GM21390 (cell line): ENCODE measurements at regions not wholly inside any gene's neighbourhood (a gene's known extent, or its start where the extent isn't known, plus 50 kb on each side); places are given as distances from the start of the nearest gene placed in this dataset.
"Not testable (repeated sequence)": the region's sequence is repeated elsewhere in the genome, so short reads cannot be mapped to it uniquely, and the experiment has no call there.

Source experiments
- ATAC-seq: cut with Tn5 transposase; IDR thresholded peaks from one replicate; pipeline ENCODE4 v1.9.1; 2021; ENCODE audit not compliant: unreplicated experiment

- no peak for ATAC-seq
Measured at GRCh38 chr11:33474866-33475265, 217.7 kb downstream of the HIPK3 start.

- ATAC-seq, result no peak
Measured at GRCh38 chr11:33471541-33471940, 214.4 kb downstream of the HIPK3 start.

- no peak for ATAC-seq
Measured at GRCh38 chr11:33467966-33468365, 210.8 kb downstream of the HIPK3 start.

GRCh38 chr11:33463059-33463458, 205.9 kb downstream of the HIPK3 start:
- no peak for ATAC-seq

GRCh38 chr11:33461369-33462125, 204.4 kb downstream of the HIPK3 start:
- no peak for ATAC-seq

- ATAC-seq, result no peak
Measured at GRCh38 chr11:33457948-33458347, 200.8 kb downstream of the HIPK3 start.

- ATAC-seq, result no peak
Measured at GRCh38 chr11:33455867-33456463, 198.8 kb downstream of the HIPK3 start.

GRCh38 chr11:33454264-33454663, 197.1 kb downstream of the HIPK3 start:
- ATAC-seq, result no peak

GRCh38 chr11:33452836-33453624, 195.8 kb downstream of the HIPK3 start:
- ATAC-seq, result no peak

- ATAC-seq, result no peak
Measured at GRCh38 chr11:33451364-33451763, 194.2 kb downstream of the HIPK3 start.

- no peak for ATAC-seq
Measured at GRCh38 chr11:33449798-33450197, 192.6 kb downstream of the HIPK3 start.

- no peak for ATAC-seq
Measured at GRCh38 chr11:33448461-33449130, 191.4 kb downstream of the HIPK3 start.

GRCh38 chr11:33445761-33446161, 188.6 kb downstream of the HIPK3 start:
- ATAC-seq, result no peak

GRCh38 chr11:33444835-33445594, 187.8 kb downstream of the HIPK3 start:
- no peak for ATAC-seq

- no peak for ATAC-seq
Measured at GRCh38 chr11:33443684-33444083, 186.5 kb downstream of the HIPK3 start.

- no peak for ATAC-seq
Measured at GRCh38 chr11:33438301-33438700, 181.1 kb downstream of the HIPK3 start.

- ATAC-seq, result no peak
Measured at GRCh38 chr11:33437529-33437928, 180.3 kb downstream of the HIPK3 start.

GRCh38 chr11:33435216-33435615, 178.0 kb downstream of the HIPK3 start:
- ATAC-seq, result no peak

- ATAC-seq, result no peak
Measured at GRCh38 chr11:33434294-33434693, 177.1 kb downstream of the HIPK3 start.

GRCh38 chr11:33428435-33428834, 171.3 kb downstream of the HIPK3 start:
- ATAC-seq, result not testable (repeated sequence)
